ENCODE measurements at regions not wholly inside any gene's neighbourhood (a gene's known extent, or its start where the extent isn't known, plus 50 kb on each side); places are given as distances from the start of the nearest gene placed in this dataset.

- no peak for DNase-seq (ENCODE audit: low read depth)
- no peak for TF ChIP-seq CTCF (conservative IDR thresholded peaks at IDR 0.05; ENCODE audit: low read depth, low read length)
- H3K4me3 ChIP-seq (ENCODE audit: low read length), result no peak overlapping the region
Observed at GRCh38 chr13:81224209-81224833, 883.4 kb upstream of the SPRY2 start.

GRCh38 chr13:81223778-81224177, 882.9 kb upstream of the SPRY2 start:
- DNase-seq (ENCODE audit: low read depth), result no peak
- H3K4me3 ChIP-seq (ENCODE audit: low read length), result no peak overlapping the region
- no peak for TF ChIP-seq CTCF (conservative IDR thresholded peaks at IDR 0.05; ENCODE audit: low read depth, low read length)

GRCh38 chr13:81211713-81212112, 870.8 kb upstream of the SPRY2 start:
- no peak for TF ChIP-seq CTCF (conservative IDR thresholded peaks at IDR 0.05; ENCODE audit: low read depth, low read length)
- DNase-seq (ENCODE audit: low read depth), result no peak
- no peak overlapping the region for H3K4me3 ChIP-seq (ENCODE audit: low read length)

GRCh38 chr13:81207636-81208035, 866.7 kb upstream of the SPRY2 start:
- no peak for DNase-seq (ENCODE audit: low read depth)
- TF ChIP-seq CTCF (conservative IDR thresholded peaks at IDR 0.05; ENCODE audit: low read depth, low read length), result no peak
- H3K4me3 ChIP-seq (ENCODE audit: low read length), result no peak overlapping the region

- DNase-seq (ENCODE audit: low read depth), result no peak
- no peak overlapping the region for H3K4me3 ChIP-seq (ENCODE audit: low read length)
- TF ChIP-seq CTCF (conservative IDR thresholded peaks at IDR 0.05; ENCODE audit: low read depth, low read length), result no peak
Observed at GRCh38 chr13:81207231-81207630, 866.3 kb upstream of the SPRY2 start.

GRCh38 chr13:81203783-81204182, 862.9 kb upstream of the SPRY2 start:
- no peak for TF ChIP-seq CTCF (conservative IDR thresholded peaks at IDR 0.05; ENCODE audit: low read depth, low read length)
- H3K4me3 ChIP-seq (ENCODE audit: low read length), result no peak overlapping the region
- DNase-seq (ENCODE audit: low read depth), result no peak

- no peak for TF ChIP-seq CTCF (conservative IDR thresholded peaks at IDR 0.05; ENCODE audit: low read depth, low read length)
- DNase-seq (ENCODE audit: low read depth), result no peak
Observed at GRCh38 chr13:81199956-81200355, 859.0 kb upstream of the SPRY2 start.

More at GRCh38 chr13:81199956-81200355, 859.0 kb upstream of the SPRY2 start:
- no peak overlapping the region for H3K4me3 ChIP-seq (ENCODE audit: low read length)
